Adipocyte (in vitro differentiated cells): ENCODE measurements at regions not wholly inside any gene's neighbourhood (a gene's known extent, or its start where the extent isn't known, plus 50 kb on each side); places are given as distances from the start of the nearest gene placed in this dataset.
"Not testable (repeated sequence)": the region's sequence is repeated elsewhere in the genome, so short reads cannot be mapped to it uniquely, and the experiment has no call there.

Source experiments
- DNase-seq: peaks from one replicate; pipeline ENCODE4 v3.0.0-alpha.2; 2015; ENCODE audit warnings: low read depth
- H3K27me3 ChIP-seq: replicated peaks from 2 replicates; pipeline ENCODE4 v1.7.0; 2013; ENCODE audit warnings: mild to moderate bottlenecking, low read length, moderate library complexity; ENCODE audit not compliant: control insufficient read depth, insufficient read depth
- H3K36me3 ChIP-seq: 2 replicates; pipeline ENCODE4 v1.7.0; 2013; ENCODE audit warnings: low read length, mild to moderate bottlenecking, moderate library complexity; ENCODE audit not compliant: control insufficient read depth, insufficient read depth, severe bottlenecking
- H3K4me1 ChIP-seq: 2 replicates; pipeline ENCODE4 v1.7.0; 2013; ENCODE audit warnings: mild to moderate bottlenecking, low read length, moderate library complexity; ENCODE audit not compliant: control insufficient read depth, insufficient read depth
- H3K4me3 ChIP-seq: 2 replicates; pipeline ENCODE4 v1.7.0; 2013; ENCODE audit warnings: mild to moderate bottlenecking, low read length, moderate library complexity
- H3K9ac ChIP-seq: 2 replicates; pipeline ENCODE4 v1.7.0; 2013; ENCODE audit warnings: mild to moderate bottlenecking, low read length, moderate library complexity
- H3K9me3 ChIP-seq: 2 replicates; pipeline ENCODE4 v1.7.0; 2013; ENCODE audit warnings: mild to moderate bottlenecking, low read length, moderate library complexity; ENCODE audit not compliant: control insufficient read depth

DNA sequence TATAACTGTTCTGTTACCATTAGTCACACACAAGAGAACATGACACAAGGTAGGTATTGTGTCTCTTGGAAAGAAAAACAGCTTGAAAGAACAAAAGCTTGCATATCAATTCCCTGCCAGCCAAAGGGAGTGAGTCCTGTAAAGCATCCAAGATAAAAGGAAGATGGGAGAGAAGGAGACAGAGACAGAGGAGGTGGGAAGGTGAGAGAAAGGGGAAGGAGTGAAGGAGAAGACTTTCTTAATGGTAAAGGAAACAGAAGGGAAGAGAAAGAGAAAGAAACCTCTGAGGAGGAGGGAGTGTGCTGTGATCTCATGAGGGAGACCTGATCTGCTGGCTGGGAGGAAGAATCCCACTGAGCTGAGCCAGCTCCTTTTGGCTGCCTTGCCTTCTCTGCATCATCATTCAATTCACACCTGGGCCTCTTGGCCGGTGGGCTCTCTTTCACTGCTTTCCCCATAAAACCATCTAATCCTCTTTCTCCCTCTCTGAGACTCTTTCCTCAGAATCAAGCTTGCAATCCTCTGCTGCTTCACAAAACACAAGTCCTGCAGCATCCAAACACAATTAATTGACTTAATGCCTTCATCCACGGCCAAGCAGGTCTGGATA, 271.6 kb downstream of the ABCC12 start:
- Histone ChIP-seq H3K36me3 (no peaks in the 10 kb centered on the region), H3K4me3 (no peak overlapping the region), H3K27me3 (peaks cover 11% of the 10 kb centered on the region), H3K9ac (no peak overlapping the region), H3K9me3 (no peaks in the 10 kb centered on the region), H3K4me1 (peaks cover 3% of the 10 kb centered on the region)
- no peak for DNase-seq

- no peak for DNase-seq
- H3K9ac ChIP-seq = no peak overlapping the region
- H3K4me3 ChIP-seq = no peak overlapping the region
- H3K36me3 ChIP-seq = no peaks in the 10 kb centered on the region
- H3K9me3 ChIP-seq = no peaks in the 10 kb centered on the region
- peaks cover 5% of the 10 kb centered on the region for H3K27me3 ChIP-seq
- no peaks in the 10 kb centered on the region for H3K4me1 ChIP-seq
These were observed 274.2 kb downstream of the ABCC12 start for GRCh38 chr16:47881574-47881973.

- Histone ChIP-seq H3K9me3 (no peaks in the 10 kb centered on the region), H3K27me3 (peaks cover 5% of the 10 kb centered on the region), H3K4me3 (no peak overlapping the region), H3K4me1 (no peaks in the 10 kb centered on the region), H3K9ac (no peak overlapping the region), H3K36me3 (no peaks in the 10 kb centered on the region)
- no peak for DNase-seq
These were observed 275.1 kb downstream of the ABCC12 start for GRCh38 chr16:47880653-47881052.

DNA sequence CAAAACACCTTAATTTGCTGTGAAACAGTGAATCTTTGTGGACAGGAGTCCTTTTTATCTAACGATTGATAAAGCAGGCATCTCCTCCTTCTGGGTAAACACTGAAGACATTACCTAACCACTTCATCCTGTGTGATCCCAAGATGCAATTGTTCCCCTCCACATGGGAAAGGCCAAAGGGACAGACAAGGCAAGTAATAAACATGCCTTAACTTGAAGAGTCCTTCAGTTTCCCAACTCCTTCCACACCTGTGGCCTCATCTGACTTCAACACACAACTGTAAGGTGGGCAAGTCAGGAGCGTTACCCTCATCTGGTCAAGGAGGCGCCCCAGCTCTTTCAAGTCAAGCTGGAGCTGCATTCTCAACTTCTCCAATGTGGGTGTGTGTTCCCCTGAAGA, 278.6 kb downstream of the ABCC12 start:
- H3K4me1 ChIP-seq = no peaks in the 10 kb centered on the region
- H3K4me3 ChIP-seq = no peak overlapping the region
- H3K36me3 ChIP-seq = no peaks in the 10 kb centered on the region
- H3K9ac ChIP-seq = no peak overlapping the region
- H3K27me3 ChIP-seq = peaks cover 5% of the 10 kb centered on the region
- DNase-seq = no peak
- H3K9me3 ChIP-seq = no peaks in the 10 kb centered on the region

- no peaks in the 10 kb centered on the region for H3K36me3 ChIP-seq
- no peaks in the 10 kb centered on the region for H3K4me1 ChIP-seq
- H3K27me3 ChIP-seq = peaks cover 5% of the 10 kb centered on the region
- no peaks in the 10 kb centered on the region for H3K9me3 ChIP-seq
- no peak for DNase-seq
- H3K4me3 ChIP-seq = no peak overlapping the region
- H3K9ac ChIP-seq = no peak overlapping the region
These were observed 279.3 kb downstream of the ABCC12 start for GRCh38 chr16:47876511-47876910.

DNA sequence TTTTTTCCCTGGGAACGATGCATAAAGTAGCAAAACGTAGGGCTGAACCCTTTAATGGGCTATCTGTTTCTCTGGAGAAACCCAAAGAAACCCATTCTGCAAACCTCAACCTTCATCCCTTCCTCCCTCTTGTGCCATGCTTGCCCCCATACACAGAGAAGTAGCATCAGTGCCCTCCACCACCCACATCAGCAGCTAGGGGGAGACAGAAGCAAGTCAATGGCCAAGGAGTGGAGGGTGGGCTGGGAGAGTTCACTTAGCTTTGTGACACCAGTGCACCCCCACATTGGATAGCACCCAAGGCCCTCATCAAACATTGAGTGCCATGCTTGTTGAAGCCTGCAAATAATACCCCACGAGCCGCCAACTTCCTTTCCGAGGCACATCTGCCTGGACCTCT, 282.4 kb downstream of the ABCC12 start:
- no peak overlapping the region for H3K9ac ChIP-seq
- no peak for DNase-seq
- H3K9me3 ChIP-seq = peaks cover 2% of the 10 kb centered on the region
- no peaks in the 10 kb centered on the region for H3K36me3 ChIP-seq
- no peaks in the 10 kb centered on the region for H3K27me3 ChIP-seq
- H3K4me1 ChIP-seq = no peaks in the 10 kb centered on the region
- H3K4me3 ChIP-seq = no peak overlapping the region

GRCh38 chr16:47872225-47872624, 283.6 kb downstream of the ABCC12 start:
- DNase-seq = no peak
- H3K9ac ChIP-seq = no peak overlapping the region
- peaks cover 6% of the 10 kb centered on the region for H3K9me3 ChIP-seq
- no peaks in the 10 kb centered on the region for H3K27me3 ChIP-seq
- H3K4me3 ChIP-seq = no peak overlapping the region
- H3K36me3 ChIP-seq = no peaks in the 10 kb centered on the region
- H3K4me1 ChIP-seq = no peaks in the 10 kb centered on the region

DNA sequence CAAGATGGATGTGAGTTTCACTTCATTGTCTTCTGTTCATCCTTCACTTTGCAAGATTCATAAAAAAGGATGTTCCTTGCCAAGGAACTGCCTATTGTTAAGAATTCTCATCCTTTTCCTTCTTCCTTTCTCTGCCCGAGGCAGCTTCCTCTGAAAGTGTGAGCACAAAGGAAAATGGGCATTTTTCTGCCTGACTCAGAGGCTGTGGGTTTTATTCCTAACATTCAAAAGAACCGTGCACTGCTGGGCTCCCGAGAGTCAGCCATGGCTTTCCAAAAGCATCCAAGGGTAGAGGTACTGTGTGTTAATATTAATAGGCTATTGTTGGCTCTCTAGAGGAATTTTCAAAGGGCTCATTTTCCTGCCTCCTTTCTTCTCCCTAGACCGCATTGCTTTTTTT, 289.4 kb downstream of the ABCC12 start:
- Histone ChIP-seq H3K36me3 (no peaks in the 10 kb centered on the region), H3K4me1 (no peaks in the 10 kb centered on the region), H3K4me3 (no peak overlapping the region), H3K9me3 (peaks cover 6% of the 10 kb centered on the region), H3K9ac (no peak overlapping the region), H3K27me3 (peaks cover 5% of the 10 kb centered on the region)
- no peak for DNase-seq

DNA sequence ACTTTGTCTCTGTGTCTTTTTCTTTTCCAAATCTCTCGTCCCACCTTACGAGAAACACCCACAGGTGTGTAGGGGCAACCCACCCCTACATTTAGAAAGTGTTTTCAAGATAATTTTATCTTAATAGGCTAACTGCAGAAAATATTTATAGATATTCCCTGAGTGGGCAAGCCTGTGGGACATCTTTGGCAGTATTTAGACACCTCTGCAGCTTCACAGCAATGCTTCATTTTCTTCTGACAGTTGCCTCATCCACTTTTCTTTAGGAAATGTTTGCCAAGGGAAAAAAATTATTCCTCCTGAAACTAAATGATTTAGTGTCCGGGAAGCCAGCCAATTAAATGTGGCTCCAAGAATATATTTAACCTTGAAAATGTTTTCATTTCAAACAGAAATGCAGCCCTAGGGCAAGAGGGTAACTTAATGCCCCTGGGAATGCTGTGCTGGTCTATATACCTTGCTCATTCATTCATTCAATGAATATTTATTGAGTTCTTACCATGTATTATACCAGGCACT, 290.4 kb downstream of the ABCC12 start:
- Histone ChIP-seq H3K9me3 (peaks cover 6% of the 10 kb centered on the region), H3K4me3 (no peak overlapping the region), H3K4me1 (no peaks in the 10 kb centered on the region), H3K27me3 (peaks cover 5% of the 10 kb centered on the region), H3K9ac (no peak overlapping the region), H3K36me3 (no peaks in the 10 kb centered on the region)
- no peak for DNase-seq

GRCh38 chr16:47864262-47864661, 291.5 kb downstream of the ABCC12 start:
- H3K36me3 ChIP-seq, H3K4me1 ChIP-seq, H3K9ac ChIP-seq, DNase-seq, H3K9me3 ChIP-seq, H3K27me3 ChIP-seq, H3K4me3 ChIP-seq: not testable (repeated sequence)

DNA sequence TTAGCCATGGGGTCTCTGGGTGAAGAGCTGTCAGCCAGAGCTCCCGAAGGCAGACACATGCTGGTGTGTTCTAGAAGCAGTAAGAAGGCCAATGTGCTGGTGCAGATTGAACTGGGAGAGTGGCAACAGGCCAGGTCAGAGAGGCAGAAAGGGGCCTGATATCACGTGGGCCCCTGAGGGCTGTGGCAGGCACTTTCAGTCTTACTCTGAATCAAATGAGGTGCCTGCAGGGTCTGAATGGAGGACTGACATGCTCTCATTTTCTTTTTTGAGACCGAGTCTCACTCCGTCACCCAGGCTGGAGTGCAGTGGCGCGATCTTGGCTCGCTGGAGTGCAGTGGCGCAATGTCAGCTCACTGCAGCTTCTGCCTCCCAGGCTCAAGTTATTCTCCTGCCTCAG, 293.8 kb downstream of the ABCC12 start:
- H3K4me3 ChIP-seq = no peak overlapping the region
- H3K9ac ChIP-seq = no peak overlapping the region
- peaks cover 9% of the 10 kb centered on the region for H3K27me3 ChIP-seq
- no peaks in the 10 kb centered on the region for H3K36me3 ChIP-seq
- H3K9me3 ChIP-seq = no peaks in the 10 kb centered on the region
- DNase-seq = no peak
- no peaks in the 10 kb centered on the region for H3K4me1 ChIP-seq

DNA sequence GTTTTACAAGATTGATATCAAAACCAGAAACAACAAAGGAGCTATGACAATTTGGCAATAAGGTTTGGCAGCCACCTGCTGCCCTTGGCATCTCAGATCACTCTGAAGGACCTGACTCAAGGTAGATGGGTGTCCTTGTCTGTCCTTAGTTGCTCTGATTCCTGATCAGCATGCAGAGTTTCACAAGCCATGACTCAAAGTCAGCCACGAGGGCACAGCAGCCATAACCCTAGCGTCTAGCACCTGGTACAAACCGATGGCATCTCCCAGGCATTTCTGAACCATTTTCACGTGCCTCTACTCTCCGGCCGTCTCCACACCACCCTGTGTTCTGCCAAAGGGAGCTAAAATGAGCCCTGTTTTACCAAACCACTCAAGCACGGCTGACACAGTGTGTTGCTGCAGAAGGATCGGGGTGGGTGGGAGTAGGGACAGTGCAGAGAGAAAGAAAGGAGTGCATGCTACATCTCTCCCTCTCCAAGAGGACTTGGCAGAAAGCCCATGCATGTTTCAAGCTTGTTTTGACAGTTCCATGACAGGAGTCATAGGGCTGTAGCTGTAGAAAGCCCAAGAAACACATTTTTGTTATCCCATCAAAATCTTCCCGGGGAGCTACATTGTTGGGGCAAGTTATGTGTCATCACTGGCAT, 297.3 kb downstream of the ABCC12 start:
- no peak overlapping the region for H3K9ac ChIP-seq
- no peaks in the 10 kb centered on the region for H3K4me1 ChIP-seq
- H3K27me3 ChIP-seq = peaks cover 5% of the 10 kb centered on the region
- no peaks in the 10 kb centered on the region for H3K9me3 ChIP-seq
- no peak overlapping the region for H3K4me3 ChIP-seq
- DNase-seq = no peak
- no peaks in the 10 kb centered on the region for H3K36me3 ChIP-seq
